HFFc6 (cell line): ENCODE measurements at regions not wholly inside any gene's neighbourhood (a gene's known extent, or its start where the extent isn't known, plus 50 kb on each side); places are given as distances from the start of the nearest gene placed in this dataset.

ENCODE experiments used
- DNase-seq: peaks from one replicate; pipeline ENCODE4 v3.0.0-alpha.2; 2018
- H3K27ac Mint-ChIP-seq: 2 replicates; pipeline ENCODE4 v1.8.0; 2020; ENCODE audit warnings: mild to moderate bottlenecking, mixed read lengths
- H3K27me3 Mint-ChIP-seq: 2 replicates; pipeline ENCODE4 v1.8.0; 2021; ENCODE audit warnings: mild to moderate bottlenecking, moderate library complexity, mixed read lengths; ENCODE audit not compliant: insufficient read depth
- H3K36me3 Mint-ChIP-seq: 2 replicates; pipeline ENCODE4 v1.8.0; 2021; ENCODE audit warnings: low read depth, mixed read lengths
- H3K4me1 Mint-ChIP-seq: 2 replicates; pipeline ENCODE4 v1.8.0; 2020; ENCODE audit warnings: low read depth, mixed read lengths
- H3K4me3 Mint-ChIP-seq: 2 replicates; pipeline ENCODE4 v1.8.0; 2020; ENCODE audit warnings: mild to moderate bottlenecking, moderate library complexity, mixed read lengths
- H3K9me3 Mint-ChIP-seq: 2 replicates; pipeline ENCODE4 v1.8.0; 2020; ENCODE audit warnings: mild to moderate bottlenecking, mixed read lengths
- CTCF ChIP-seq: fragments of 200-600 bp; sonication (generic); IDR thresholded peaks from 2 replicates; pipeline ENCODE4 v1.5.0; 2021; ENCODE audit warnings: antibody characterized with exemption, mild to moderate bottlenecking

GRCh38 chr17:73782641-73783381 is 138.6 kb upstream of the SDK2 start:
- DNase-seq, result no peak
- H3K4me3 Mint-ChIP-seq, result no peak overlapping the region
- H3K27me3 Mint-ChIP-seq, result no peaks in the 10 kb centered on the region
- H3K4me1 Mint-ChIP-seq, result no peaks in the 10 kb centered on the region
- TF ChIP-seq CTCF, result no peak
- H3K36me3 Mint-ChIP-seq, result no peaks in the 10 kb centered on the region
- H3K9me3 Mint-ChIP-seq, result peaks cover 64% of the 10 kb centered on the region
- no peak overlapping the region for H3K27ac Mint-ChIP-seq

- Mint-ChIP-seq H3K36me3 (no peaks in the 10 kb centered on the region), H3K27ac (no peak overlapping the region), H3K27me3 (no peaks in the 10 kb centered on the region), H3K9me3 (peaks cover 65% of the 10 kb centered on the region), H3K4me3 (no peak overlapping the region), H3K4me1 (no peaks in the 10 kb centered on the region)
- DNase-seq, result no peak
- TF ChIP-seq CTCF, result no peak
These were observed 139.1 kb upstream of the SDK2 start for GRCh38 chr17:73783382-73783766.

GRCh38 chr17:73783945-73784603 is 139.8 kb upstream of the SDK2 start:
- Mint-ChIP-seq H3K4me1 (no peaks in the 10 kb centered on the region), H3K27ac (no peak overlapping the region), H3K9me3 (peaks cover 66% of the 10 kb centered on the region), H3K36me3 (no peaks in the 10 kb centered on the region), H3K4me3 (no peak overlapping the region), H3K27me3 (no peaks in the 10 kb centered on the region)
- no peak for DNase-seq
- TF ChIP-seq CTCF, result no peak

GRCh38 chr17:73785496-73785895 is 141.3 kb upstream of the SDK2 start:
- no peak overlapping the region for H3K27ac Mint-ChIP-seq
- H3K27me3 Mint-ChIP-seq, result no peaks in the 10 kb centered on the region
- no peak for DNase-seq
- no peak for TF ChIP-seq CTCF
- H3K4me3 Mint-ChIP-seq, result no peak overlapping the region
- H3K4me1 Mint-ChIP-seq, result no peaks in the 10 kb centered on the region
- H3K36me3 Mint-ChIP-seq, result no peaks in the 10 kb centered on the region
- peaks cover 69% of the 10 kb centered on the region for H3K9me3 Mint-ChIP-seq

GRCh38 chr17:73785958-73786743 is 141.9 kb upstream of the SDK2 start:
- Mint-ChIP-seq H3K27ac (no peak overlapping the region), H3K27me3 (no peaks in the 10 kb centered on the region), H3K4me1 (no peaks in the 10 kb centered on the region), H3K9me3 (peaks cover 71% of the 10 kb centered on the region), H3K36me3 (no peaks in the 10 kb centered on the region), H3K4me3 (no peak overlapping the region)
- DNase-seq, result no peak
- no peak for TF ChIP-seq CTCF
